Urothelium cell line (cell line): ENCODE measurements at regions not wholly inside any gene's neighbourhood (a gene's known extent, or its start where the extent isn't known, plus 50 kb on each side); places are given as distances from the start of the nearest gene placed in this dataset.

Experiments used
- DNase-seq: peaks from one replicate; pipeline ENCODE4 v3.0.0; 2011; ENCODE audit warnings: low spot score, mixed read lengths
- FAIRE-seq: peaks from 2 replicates; lab custom pipeline; 2011; peaks lifted over from hg19 to GRCh38; lab: Jason Lieb, UNC

DNA sequence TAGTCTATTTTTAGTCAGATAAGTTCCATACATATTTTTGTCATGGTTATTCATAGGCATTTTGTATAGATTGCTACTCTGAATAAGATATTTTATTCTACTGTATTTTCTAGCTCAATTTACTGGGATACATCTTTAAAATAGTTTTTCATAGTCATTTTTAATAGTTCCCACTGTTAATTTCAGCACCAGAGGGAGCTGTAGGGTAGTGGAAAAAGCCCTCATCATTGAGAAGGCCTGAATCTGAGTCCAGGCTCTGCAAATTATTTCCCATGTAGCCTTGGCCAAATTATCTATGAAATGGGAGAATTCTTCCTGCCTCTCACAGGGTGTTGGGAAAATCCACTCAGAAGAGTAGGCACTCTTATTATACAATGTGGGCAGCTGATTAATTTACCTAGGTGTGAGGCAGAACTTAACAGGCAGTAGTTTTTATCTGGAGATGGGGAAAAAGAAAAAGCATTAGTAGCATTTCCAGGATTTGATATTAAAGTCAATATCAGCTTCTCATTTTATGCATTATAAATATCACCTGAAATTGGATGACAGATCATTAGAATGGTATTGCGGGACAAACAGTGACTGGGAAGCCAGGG is 102.9 kb upstream of the PAQR3 start:
- FAIRE-seq (no peak), DNase-seq (peak; percentile 33)

DNA sequence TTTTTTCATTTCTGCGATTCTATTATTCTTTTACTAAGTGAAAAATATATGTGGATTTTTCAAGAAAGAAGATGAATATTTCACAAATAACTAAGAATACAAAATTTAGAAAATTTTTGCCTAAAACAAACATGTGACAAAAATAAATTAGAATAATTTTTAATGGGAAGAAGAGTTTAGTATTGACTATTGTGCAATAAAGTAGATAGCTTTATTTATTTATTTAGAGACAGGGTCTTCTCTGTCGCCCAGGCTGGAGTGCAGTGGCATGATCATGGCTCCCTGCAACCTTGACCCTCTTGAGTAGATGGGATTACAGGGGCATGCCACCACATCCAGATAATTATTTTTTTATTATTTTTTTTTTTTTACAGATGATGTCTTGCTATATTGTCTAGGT is 95.3 kb upstream of the PAQR3 start:
- no peak for DNase-seq
- no peak for FAIRE-seq

DNA sequence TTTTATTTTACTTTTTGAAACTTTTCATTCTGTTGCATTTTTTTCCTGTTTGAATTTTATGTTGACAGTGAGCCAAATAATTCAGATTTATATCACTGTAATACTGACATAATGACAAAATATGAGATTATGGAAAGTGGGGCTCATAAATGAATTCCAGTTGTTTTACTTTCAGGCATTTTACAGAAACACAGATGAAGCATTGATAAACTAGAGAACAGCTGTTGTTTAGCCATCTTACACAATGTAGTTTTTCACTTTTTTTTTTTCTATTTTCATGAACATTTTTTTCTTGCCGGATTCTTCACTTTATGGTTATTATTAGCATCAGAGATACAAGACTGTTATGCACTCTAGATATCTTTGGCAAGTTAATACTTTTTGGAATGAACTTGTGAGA is 91.7 kb upstream of the PAQR3 start:
- FAIRE-seq = no peak
- no peak for DNase-seq

DNA sequence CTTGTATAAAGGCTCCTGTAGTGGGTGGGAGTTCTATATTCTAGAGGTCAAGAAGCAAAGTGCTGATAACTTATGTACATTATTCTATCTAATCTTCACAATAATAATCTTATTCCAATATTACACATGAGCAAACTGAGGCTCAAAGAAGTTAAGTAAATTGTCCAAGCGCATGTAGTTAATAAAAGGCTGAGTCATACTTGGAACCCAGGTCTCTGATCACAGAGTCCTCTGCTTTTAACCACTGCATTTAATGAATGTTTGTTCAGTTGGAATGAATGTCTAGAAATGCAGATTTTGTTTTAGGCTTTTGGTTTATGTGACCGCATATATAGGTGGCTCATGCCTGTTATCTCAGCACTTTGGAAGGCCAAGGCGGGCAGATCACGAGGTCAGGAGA is 88.4 kb upstream of the PAQR3 start:
- DNase-seq = no peak
- FAIRE-seq = no peak

DNA sequence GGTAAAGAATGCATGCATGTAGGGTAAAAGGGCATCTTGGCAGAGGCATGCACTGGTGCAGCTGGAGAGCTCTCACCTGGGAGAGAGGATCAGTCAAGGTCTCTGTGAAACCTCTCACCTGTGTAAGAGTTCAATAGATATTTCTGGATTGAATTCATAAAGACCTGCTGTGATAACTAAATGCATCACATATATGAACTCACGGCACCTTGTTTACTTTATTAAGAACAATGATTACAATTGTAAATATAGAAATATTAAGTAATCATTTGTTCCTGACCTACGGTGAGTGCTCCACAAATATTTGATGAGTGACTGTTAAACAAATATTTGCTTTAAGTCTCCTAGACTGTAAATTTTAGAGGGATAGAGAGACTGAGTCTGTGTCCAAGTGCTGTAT is 85.9 kb upstream of the PAQR3 start:
- FAIRE-seq = no peak
- DNase-seq = no peak

DNA sequence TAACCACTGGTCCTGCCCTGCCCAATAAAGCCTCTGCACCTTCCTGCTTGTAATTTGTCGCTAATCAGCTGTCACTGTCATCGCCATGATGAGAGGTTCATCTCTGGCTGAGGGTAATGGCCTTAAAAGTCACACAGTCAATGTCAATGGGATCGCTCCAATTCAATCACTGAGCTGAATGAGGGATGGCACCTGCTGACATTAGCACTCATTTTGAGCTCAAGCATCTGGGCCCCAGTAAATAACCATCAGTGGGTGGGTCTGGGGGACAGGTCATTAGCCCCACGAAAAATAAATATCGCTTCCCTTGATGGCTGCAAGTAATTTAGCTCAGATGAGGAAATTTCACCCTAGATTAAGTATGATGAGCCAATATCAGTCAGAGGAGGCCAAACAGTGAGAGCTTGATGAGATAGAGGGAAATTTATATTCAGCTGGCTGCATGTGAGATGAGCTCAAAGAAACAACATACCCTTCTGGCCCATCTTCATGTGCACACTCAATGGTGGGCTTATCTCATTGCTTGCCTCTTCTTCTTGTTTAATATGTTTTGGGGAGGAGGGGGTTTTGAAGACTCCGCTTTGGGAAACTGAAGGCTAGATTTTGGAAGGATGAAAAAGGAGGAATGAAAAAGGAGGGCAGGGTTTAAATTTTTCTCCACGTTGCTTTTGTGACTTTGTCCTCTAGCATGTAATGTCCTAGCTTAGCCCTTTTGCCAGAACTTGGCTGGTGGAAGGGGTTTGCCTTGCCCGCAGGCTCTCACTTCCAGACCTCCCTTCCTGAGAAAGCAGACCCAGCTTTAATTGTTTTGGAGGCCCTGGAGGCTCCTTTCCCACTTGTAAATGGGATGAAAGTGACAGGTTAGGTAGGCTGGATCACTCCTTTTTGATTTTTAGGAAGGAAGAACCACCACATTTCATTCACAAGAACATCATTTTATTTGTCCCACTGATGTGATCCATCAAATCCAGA is 84.8 kb upstream of the PAQR3 start:
- DNase-seq (no peak), FAIRE-seq (peak; percentile 17)

DNA sequence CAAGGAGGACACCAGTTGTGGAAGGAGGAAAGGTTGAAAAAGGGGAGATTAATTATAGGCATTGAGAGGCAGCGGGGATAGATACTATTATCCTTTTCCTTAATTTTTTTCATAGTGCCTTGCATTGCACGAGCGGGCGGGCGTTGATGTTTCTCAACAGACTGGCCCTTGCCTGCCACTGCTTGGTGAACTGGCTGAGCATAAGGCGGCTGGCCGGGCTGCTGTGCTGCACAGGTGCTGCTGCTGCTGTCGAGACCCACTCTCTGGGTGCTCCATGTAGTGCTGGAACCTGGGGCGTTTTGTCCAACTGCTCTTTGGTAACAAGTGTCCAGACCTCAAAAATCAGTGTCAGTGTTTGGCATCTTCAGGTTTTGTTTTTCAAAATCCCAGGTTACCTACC is 83.3 kb upstream of the PAQR3 start:
- FAIRE-seq (no peak), DNase-seq (no peak)

DNA sequence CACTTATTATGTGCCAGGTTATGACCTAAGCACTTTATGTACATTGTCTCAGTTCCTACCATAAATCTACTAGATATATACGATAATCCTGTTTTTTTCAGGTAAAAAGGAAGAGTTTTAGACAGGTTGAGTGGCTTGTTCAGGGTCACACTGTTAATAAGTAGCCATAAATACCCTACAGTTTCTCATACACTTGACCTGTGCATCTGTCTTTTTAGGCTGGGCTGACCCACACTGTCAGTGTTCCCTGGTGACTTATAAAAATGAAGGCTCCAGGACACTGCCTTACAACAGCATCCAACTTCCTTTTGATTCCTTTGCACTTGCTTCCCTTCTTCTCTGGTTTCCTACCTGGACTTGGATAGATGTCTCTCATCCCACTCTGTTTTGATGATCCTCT is 78.2 kb upstream of the PAQR3 start:
- FAIRE-seq = no peak

DNA sequence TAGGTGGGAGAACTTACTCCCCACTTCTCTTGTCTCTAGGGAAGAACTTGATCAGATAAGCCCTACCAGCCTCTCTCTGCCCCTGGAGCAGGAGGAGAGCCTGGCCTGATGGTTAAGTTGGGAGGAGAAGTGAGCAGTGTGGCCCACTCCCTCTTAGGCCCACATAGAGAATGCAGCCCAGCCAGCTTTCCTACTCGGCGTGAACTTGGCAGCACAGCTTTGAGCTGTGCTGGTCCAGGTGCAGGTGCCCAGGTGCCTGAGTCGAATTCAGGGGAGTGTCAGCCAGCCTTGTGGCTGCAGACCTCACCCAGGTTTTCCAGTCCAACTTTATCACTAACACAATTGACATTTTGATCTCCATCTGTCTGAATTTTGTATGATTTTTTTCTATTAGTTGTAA is 77.6 kb upstream of the PAQR3 start:
- FAIRE-seq (no peak), DNase-seq (no peak)

More for the DNA sequence above, 78.2 kb upstream of the PAQR3 start:
- no peak for DNase-seq

DNA sequence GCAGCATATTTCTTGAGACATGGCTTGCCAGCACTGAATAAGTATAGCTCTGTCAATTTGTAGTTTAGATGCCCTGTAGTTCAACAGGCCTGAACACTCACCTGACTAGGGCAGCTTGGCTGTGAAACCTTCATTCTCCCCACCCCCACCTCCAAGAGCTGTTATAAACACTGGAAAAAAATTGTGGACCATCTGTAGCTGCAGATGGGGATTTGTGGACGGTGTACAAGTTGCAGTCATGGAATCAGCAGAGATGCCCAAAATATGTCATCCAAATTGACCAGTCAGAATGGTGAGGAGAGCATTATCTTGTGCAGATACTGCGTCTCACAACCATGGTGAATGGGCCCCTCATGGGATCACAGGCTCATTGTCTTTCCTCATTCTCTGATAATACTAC is 76.2 kb upstream of the PAQR3 start:
- DNase-seq (no peak), FAIRE-seq (no peak)

DNA sequence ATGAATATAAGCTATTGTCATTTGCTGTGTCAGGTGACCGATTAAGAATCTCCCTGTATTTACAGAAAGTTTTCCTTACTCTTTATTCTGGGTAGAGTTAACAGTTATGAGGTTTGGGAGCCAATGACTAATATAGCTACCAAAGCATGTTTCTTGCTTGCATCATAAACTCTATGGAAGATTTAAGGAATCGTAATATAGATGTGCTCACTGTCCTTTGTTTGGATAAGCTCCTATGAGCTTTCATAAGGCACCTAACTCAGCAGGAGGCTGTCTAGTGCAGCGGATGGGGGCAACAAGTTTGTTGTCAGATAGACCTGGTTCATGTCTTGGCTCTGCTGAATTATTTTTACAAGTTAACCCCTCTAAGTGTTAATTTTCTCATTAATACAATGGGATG is 75.0 kb upstream of the PAQR3 start:
- DNase-seq = no peak
- FAIRE-seq = no peak

DNA sequence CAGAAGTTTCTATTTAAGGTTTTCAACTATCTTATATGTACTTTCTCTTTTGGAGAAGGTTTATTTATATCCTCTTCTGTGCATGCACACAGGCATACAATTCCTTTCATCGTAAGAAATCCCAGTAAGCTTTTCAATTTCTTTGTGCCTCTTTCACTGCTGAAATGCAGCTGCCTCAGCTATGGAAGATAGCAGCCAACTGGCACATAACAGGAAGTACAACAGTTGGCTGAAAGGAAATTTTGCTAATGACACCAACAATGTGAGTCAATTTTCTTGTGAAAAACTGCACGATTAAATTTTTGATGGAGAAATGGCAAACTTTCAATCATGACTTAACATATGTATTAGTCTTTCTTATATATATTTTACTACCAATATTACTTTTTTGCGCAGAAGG is 74.5 kb upstream of the PAQR3 start:
- FAIRE-seq = no peak
- no peak for DNase-seq

DNA sequence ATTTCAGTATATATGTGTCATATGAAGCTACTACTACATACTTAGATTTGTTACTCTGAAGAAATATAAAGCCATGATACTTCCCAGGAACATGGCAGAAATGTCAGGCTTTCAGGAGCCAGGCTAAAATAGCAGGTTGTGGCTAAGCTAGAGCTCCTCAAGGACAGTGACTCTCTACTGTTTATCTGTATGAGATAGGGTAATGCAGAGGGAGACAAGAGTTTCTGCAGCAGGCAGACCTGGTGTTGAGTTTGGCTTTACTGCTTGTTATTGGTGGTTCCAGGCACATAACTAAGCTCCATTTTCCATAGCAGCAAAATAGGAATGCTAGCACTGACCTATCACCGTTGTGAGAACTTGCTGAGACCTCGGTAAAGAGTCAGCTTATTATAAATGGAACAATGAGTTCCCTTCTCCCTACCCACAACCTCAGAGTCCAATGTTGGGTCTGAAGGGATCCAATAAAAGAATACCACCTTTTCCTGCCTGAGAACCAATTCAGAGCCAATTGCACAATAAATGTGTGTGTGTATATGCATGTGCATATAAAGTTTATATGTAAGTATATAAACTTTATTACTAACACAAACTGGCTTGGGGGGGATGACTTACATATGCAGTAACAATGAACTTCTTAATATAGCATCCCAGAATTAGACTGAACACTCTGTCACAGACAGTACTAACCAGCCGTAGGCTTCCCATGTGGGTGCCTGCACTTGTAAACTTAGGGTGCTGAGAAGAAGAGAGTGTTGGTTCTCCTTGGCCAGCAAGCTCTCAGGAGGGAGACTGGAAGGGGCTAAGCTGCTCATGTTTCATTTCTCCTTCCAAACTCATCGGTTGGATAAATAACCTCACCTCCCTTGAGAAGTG is 51.9 kb upstream of the PAQR3 start:
- DNase-seq = no peak
- FAIRE-seq = no peak

DNA sequence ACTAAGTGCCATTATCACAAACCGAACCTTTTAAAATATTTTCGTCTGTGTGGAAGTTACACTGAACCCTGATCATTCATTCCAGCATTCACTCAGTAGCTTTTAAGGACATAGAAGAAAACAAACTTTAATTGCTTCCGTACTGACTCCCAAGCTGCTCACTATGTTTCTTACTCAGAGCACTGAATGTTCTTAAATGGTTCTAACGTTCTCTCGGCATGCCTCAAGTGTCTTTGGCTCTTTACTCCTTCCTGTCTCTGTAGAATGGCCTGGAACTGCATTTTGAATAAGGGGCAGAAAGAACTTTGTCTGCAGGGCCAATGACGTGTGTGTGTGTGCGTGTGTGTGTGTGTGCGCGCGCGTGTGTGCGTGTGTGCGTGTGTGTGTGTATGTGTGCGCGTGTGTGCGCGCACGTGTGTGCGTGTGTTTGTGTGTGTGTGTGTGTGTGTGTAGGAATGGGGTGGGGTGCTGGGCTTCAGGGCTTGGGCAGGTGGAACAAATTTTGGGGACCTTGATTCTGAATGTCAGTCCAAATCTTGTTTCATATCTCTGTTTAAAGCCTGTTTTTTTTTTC is 50.5 kb upstream of the PAQR3 start:
- FAIRE-seq (no peak), DNase-seq (no peak)
